SK-N-SH (cell line): ENCODE measurements at regions not wholly inside any gene's neighbourhood (a gene's known extent, or its start where the extent isn't known, plus 50 kb on each side); places are given as distances from the start of the nearest gene placed in this dataset.

Experiments used
- CTCF ChIP-seq: fragments of 200-600 bp; sonication (generic); IDR thresholded peaks from 2 replicates; pipeline ENCODE4 v1.6.1; 2017; ENCODE audit warnings: antibody characterized with exemption, mild to moderate bottlenecking, moderate library complexity
- EP300 ChIP-seq, 2 experiments: IDR thresholded peaks; 2 replicates each; pipeline versions ENCODE4 v1.4.0 to v1.6.1; 2012; ENCODE audit warnings: borderline replicate concordance in 1 of 2, low read depth in 1 of 2, low read length in 1 of 2
- EZH2phosphoT487 ChIP-seq: fragments of 200-600 bp; sonication (generic); IDR thresholded peaks from 2 replicates; pipeline ENCODE4 v1.6.1; 2017; ENCODE audit warnings: low read depth, mixed run types, mild to moderate bottlenecking, antibody characterized with exemption, moderate library complexity, borderline replicate concordance
- GABPA ChIP-seq: IDR thresholded peaks from 2 replicates; pipeline ENCODE4 v1.4.0; 2012; ENCODE audit warnings: low read depth, mild to moderate bottlenecking
- MEF2A ChIP-seq: IDR thresholded peaks from 2 replicates; pipeline ENCODE4 v1.4.0; 2012; ENCODE audit warnings: low read depth, borderline replicate concordance
- MXI1 ChIP-seq: IDR thresholded peaks from 2 replicates; pipeline ENCODE4 v1.6.1; 2012; ENCODE audit warnings: mild to moderate bottlenecking, low read depth, low read length, improper control_type of control experiment
- NRF1 ChIP-seq: IDR thresholded peaks from 2 replicates; pipeline ENCODE4 v1.6.1; 2012; ENCODE audit warnings: low read depth, mild to moderate bottlenecking, low read length
- REST ChIP-seq: IDR thresholded peaks from 2 replicates; pipeline ENCODE4 v1.6.1; 2012; ENCODE audit warnings: mild to moderate bottlenecking, low read depth, low read length, moderate library complexity

GRCh38 chr6:147951726-147952125 is 390.9 kb upstream of the SASH1 start:
- TF ChIP-seq MEF2A: no peak
- no peak for TF ChIP-seq CTCF
- no peak for TF ChIP-seq EP300 (IDR thresholded peaks at IDR 0.05; ENCODE audit: borderline replicate concordance in 1 of 2, low read depth in 1 of 2, low read length in 1 of 2)
- no peak for TF ChIP-seq EZH2phosphoT487
- TF ChIP-seq REST: no peak
- no peak for TF ChIP-seq GABPA
- no peak for TF ChIP-seq MXI1
- TF ChIP-seq NRF1: no peak
